A673 (cell line): ENCODE measurements at regions not wholly inside any gene's neighbourhood (a gene's known extent, or its start where the extent isn't known, plus 50 kb on each side); places are given as distances from the start of the nearest gene placed in this dataset.

ENCODE experiments used
- BruUV-seq: library from RNA; stranded (reverse); fragments of 400-500 nt; replicated peaks from 2 replicates; lab custom pipeline; 2021; lab: Mats Ljungman, UMichigan
- CTCF ChIA-PET: fragments of 300-600 bp; sonication (Branson Sonifier 250); formaldehyde crosslinking; loops from one replicate; lab custom pipeline; 2022; ENCODE audit warnings: antibody characterized with exemption; lab: Charles Lee
- POLR2A ChIA-PET: fragments of 300-600 bp; sonication (Branson Sonifier 250); formaldehyde crosslinking; loops from one replicate; lab custom pipeline; 2022; ENCODE audit warnings: antibody characterized with exemption; ENCODE audit not compliant: low non-redundant PET; lab: Charles Lee
- DNase-seq: peaks from one replicate; pipeline ENCODE4 v3.0.0-alpha.2; 2015; ENCODE audit warnings: low spot score
- H3K27ac ChIP-seq: fragments of 200-600 bp; sonication (generic); 2 replicates; pipeline ENCODE4 v1.5.1; 2016; ENCODE audit warnings: mixed run types, low read depth, mild to moderate bottlenecking, mixed read lengths, antibody characterized with exemption, low read length; ENCODE audit not compliant: poor library complexity, severe bottlenecking
- H3K27me3 ChIP-seq: fragments of 200-600 bp; sonication (generic); replicated peaks from 2 replicates; pipeline ENCODE4 v1.6.1; 2017; ENCODE audit warnings: mixed run types, low read depth, mild to moderate bottlenecking, mixed read lengths, antibody characterized with exemption, low read length; ENCODE audit not compliant: insufficient read depth, poor library complexity
- H3K36me3 ChIP-seq: fragments of 200-600 bp; sonication (generic); 2 replicates; pipeline ENCODE4 v1.6.1; 2016; ENCODE audit warnings: mixed run types, mild to moderate bottlenecking, mixed read lengths, antibody characterized with exemption, low read length; ENCODE audit not compliant: insufficient read depth, poor library complexity, severe bottlenecking
- H3K4me1 ChIP-seq: fragments of 200-600 bp; sonication (generic); 2 replicates; pipeline ENCODE4 v1.6.1; 2017; ENCODE audit warnings: mixed run types, mild to moderate bottlenecking, mixed read lengths, antibody characterized with exemption, low read length; ENCODE audit not compliant: insufficient read depth, poor library complexity, severe bottlenecking
- H3K4me3 ChIP-seq: fragments of 200-600 bp; sonication (generic); 2 replicates; pipeline ENCODE4 v1.5.1; 2016; ENCODE audit warnings: low read depth, mixed run types, mild to moderate bottlenecking, mixed read lengths, low read length; ENCODE audit not compliant: poor library complexity, severe bottlenecking
- H3K9me3 ChIP-seq: fragments of 200-600 bp; sonication (generic); 2 replicates; pipeline ENCODE4 v1.6.1; 2016; ENCODE audit warnings: mixed run types, low read depth, mild to moderate bottlenecking, mixed read lengths, antibody characterized with exemption, low read length; ENCODE audit not compliant: poor library complexity, severe bottlenecking
- EZH2 ChIP-seq: fragments of 200-600 bp; sonication (generic); IDR thresholded peaks from 2 replicates; pipeline ENCODE4 v1.6.1; 2017; ENCODE audit warnings: borderline replicate concordance, low read depth, mild to moderate bottlenecking, mixed read lengths, antibody characterized with exemption, low read length; ENCODE audit not compliant: poor library complexity, severe bottlenecking
- intact Hi-C: fragments of 100-400 bp; cut with micrococcal nuclease; formaldehyde crosslinking; loops from one replicate; pipeline ENCODE4 v1.10.0; 2022; ENCODE audit not compliant: unreplicated experiment
- TF ChIP-seq, protein P1 (sequence below): fragments of 300-800, 200-600 bp; sonication (generic); conservative IDR thresholded peaks from 2 replicates; pipeline ENCODE4 v1.5.1; 2017; ENCODE audit warnings: low read depth, mild to moderate bottlenecking, antibody characterized with exemption, low read length, moderate library complexity, mixed read lengths

- intact Hi-C loops = no loop called here
- no peak for TF ChIP-seq EZH2
- TF ChIP-seq, protein P1, sequence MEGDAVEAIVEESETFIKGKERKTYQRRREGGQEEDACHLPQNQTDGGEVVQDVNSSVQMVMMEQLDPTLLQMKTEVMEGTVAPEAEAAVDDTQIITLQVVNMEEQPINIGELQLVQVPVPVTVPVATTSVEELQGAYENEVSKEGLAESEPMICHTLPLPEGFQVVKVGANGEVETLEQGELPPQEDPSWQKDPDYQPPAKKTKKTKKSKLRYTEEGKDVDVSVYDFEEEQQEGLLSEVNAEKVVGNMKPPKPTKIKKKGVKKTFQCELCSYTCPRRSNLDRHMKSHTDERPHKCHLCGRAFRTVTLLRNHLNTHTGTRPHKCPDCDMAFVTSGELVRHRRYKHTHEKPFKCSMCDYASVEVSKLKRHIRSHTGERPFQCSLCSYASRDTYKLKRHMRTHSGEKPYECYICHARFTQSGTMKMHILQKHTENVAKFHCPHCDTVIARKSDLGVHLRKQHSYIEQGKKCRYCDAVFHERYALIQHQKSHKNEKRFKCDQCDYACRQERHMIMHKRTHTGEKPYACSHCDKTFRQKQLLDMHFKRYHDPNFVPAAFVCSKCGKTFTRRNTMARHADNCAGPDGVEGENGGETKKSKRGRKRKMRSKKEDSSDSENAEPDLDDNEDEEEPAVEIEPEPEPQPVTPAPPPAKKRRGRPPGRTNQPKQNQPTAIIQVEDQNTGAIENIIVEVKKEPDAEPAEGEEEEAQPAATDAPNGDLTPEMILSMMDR = no peak
- no peaks in the 10 kb centered on the region for H3K27me3 ChIP-seq
- no TSS peak for BruUV-seq
- no peak overlapping the region for H3K27ac ChIP-seq
- H3K4me1 ChIP-seq = no peaks in the 10 kb centered on the region
- CTCF ChIA-PET = no interaction called here
- POLR2A ChIA-PET = no interaction called here
- no peak overlapping the region for H3K4me3 ChIP-seq
- H3K9me3 ChIP-seq = no peaks in the 10 kb centered on the region
- no peak for DNase-seq
- H3K36me3 ChIP-seq = no peaks in the 10 kb centered on the region
These were observed 195.5 kb upstream of the PRDM1 start for GRCh38 chr6:105890521-105891244.

- CTCF ChIA-PET = no interaction called here
- intact Hi-C loops = no loop called here
- no peak overlapping the region for H3K4me3 ChIP-seq
- TF ChIP-seq, protein P1 = no peak
- no peak for TF ChIP-seq EZH2
- no peaks in the 10 kb centered on the region for H3K27me3 ChIP-seq
- POLR2A ChIA-PET = no interaction called here
- BruUV-seq = no TSS peak
- H3K4me1 ChIP-seq = no peaks in the 10 kb centered on the region
- H3K27ac ChIP-seq = no peak overlapping the region
- no peaks in the 10 kb centered on the region for H3K36me3 ChIP-seq
- no peaks in the 10 kb centered on the region for H3K9me3 ChIP-seq
- no peak for DNase-seq
These were observed 196.2 kb upstream of the PRDM1 start for GRCh38 chr6:105889902-105890301.

DNA sequence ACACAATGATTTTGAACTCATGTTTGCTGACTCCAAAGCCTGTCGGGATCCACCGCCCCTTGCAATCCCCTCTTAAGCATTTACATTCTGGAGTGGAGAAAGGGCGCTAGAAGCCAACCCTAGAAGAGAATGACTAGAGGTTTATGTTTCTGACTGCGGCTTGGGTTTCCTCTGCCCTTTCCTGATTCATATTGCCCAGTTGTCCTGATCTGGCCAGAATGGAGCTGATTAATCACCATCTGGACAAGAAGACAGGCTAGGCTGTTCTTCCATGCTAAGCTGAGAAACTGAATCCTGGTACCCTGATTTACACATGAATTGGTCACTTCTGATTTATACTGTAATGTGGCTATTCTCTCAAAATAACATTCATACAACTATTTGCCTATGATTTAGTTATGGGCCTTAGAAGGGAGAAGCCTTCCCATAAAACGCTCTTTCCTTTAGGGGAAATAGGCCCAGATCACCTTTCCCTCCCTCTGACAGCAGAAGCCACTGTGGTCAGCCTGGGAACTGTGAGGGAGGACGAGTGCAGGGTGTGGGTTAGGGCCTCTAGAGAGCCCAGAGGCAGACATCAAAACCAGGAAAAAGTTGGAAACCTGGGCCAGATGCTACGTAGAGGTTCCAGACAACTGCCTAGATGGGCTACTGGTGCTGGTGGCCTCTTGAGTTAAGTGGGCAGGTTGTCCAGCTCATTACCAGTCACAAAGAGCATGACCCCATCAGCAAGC lies 199.2 kb upstream of the PRDM1 start:
- no TSS peak for BruUV-seq
- intact Hi-C loops = no loop called here

More for the DNA sequence above, 199.2 kb upstream of the PRDM1 start:
- ChIA-PET POLR2A (no interaction called here), CTCF (no interaction called here)
- Histone ChIP-seq H3K9me3 (no peaks in the 10 kb centered on the region), H3K36me3 (no peaks in the 10 kb centered on the region), H3K4me3 (no peak overlapping the region), H3K27ac (no peak overlapping the region), H3K27me3 (no peaks in the 10 kb centered on the region), H3K4me1 (no peaks in the 10 kb centered on the region)
- DNase-seq = no peak
- TF ChIP-seq EZH2 = no peak
- TF ChIP-seq, protein P1 = no peak
